Peyer's patch (tissue), 4 donors: ENCODE measurements at regions not wholly inside any gene's neighbourhood (a gene's known extent, or its start where the extent isn't known, plus 50 kb on each side); places are given as distances from the start of the nearest gene placed in this dataset.

ENCODE experiments used
- DNase-seq, 3 donors: peaks; one replicate each; pipeline ENCODE4 v3.0.0-alpha.2; 2017 to 2019
- H3K27ac ChIP-seq, 4 donors: fragments of 200-600 bp; sonication (generic); one replicate each; pipeline ENCODE4 v1.5.1; 2016 to 2019
- H3K27me3 ChIP-seq, 2 donors: fragments of 200-600 bp; sonication (generic); one replicate each; pipeline ENCODE4 v1.5.1; 2019
- H3K36me3 ChIP-seq, 3 donors: fragments of 200-600 bp; sonication (generic); one replicate each; pipeline ENCODE4 v1.5.1; 2016 to 2019
- H3K4me1 ChIP-seq, 4 donors: fragments of 200-600 bp; sonication (generic); one replicate each; pipeline ENCODE4 v1.5.1; 2016 to 2019
- H3K4me3 ChIP-seq, 4 donors: fragments of 200-600 bp; sonication (generic); 1 replicate in 3 of 4; 2 replicates in 1 of 4; pipeline ENCODE4 v1.5.1; 2016 to 2019; ENCODE audit warnings: mild to moderate bottlenecking in 1 of 4
- H3K9me3 ChIP-seq, 4 donors: fragments of 200-600 bp; sonication (generic); one replicate each; pipeline ENCODE4 v1.5.1; 2016 to 2019; ENCODE audit warnings: mild to moderate bottlenecking in 1 of 4
- POLR2A ChIP-seq, 2 donors: fragments of 450-650 bp; IDR thresholded peaks; one replicate each; pipeline ENCODE4 v1.5.1; 2017; ENCODE audit warnings: antibody characterized with exemption in 2 of 2, mild to moderate bottlenecking in 2 of 2, moderate library complexity in 2 of 2
- TF ChIP-seq, protein P1 (sequence below), 6 experiments: fragments of 450-650 bp in 4 of 6; fragments of 200-600 bp in 2 of 6; sonication (generic) in 1 of 6; IDR thresholded peaks; one replicate each; pipeline ENCODE4 v1.5.1; 2017 to 2019; ENCODE audit warnings: antibody characterized with exemption in 6 of 6, mild to moderate bottlenecking in 3 of 6, moderate library complexity in 1 of 6

DNA sequence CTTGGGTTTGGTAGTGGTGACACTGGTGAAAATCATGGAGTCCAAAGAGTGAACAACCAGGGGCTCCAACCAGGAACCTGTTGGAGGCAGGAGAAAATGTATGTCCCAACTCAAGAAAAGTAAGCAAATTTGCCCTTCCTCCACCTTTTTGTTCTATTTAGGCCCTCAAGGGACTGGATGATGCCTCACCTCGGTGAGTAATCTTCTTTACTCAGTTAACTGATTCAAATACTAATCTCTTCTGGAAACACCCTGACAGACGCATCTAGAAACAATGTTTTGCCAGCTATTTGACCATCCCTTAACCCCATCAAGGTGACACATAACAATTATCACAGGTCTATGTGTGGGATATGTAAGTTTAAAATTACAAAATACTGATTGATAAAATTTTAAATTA is 272.4 kb upstream of the FOXG1 start:
- no peaks in the 10 kb centered on the region for H3K36me3 ChIP-seq
- no peak for DNase-seq
- no peak for TF ChIP-seq POLR2A (IDR thresholded peaks at IDR 0.05)
- TF ChIP-seq, protein P1, sequence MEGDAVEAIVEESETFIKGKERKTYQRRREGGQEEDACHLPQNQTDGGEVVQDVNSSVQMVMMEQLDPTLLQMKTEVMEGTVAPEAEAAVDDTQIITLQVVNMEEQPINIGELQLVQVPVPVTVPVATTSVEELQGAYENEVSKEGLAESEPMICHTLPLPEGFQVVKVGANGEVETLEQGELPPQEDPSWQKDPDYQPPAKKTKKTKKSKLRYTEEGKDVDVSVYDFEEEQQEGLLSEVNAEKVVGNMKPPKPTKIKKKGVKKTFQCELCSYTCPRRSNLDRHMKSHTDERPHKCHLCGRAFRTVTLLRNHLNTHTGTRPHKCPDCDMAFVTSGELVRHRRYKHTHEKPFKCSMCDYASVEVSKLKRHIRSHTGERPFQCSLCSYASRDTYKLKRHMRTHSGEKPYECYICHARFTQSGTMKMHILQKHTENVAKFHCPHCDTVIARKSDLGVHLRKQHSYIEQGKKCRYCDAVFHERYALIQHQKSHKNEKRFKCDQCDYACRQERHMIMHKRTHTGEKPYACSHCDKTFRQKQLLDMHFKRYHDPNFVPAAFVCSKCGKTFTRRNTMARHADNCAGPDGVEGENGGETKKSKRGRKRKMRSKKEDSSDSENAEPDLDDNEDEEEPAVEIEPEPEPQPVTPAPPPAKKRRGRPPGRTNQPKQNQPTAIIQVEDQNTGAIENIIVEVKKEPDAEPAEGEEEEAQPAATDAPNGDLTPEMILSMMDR (IDR thresholded peaks at IDR 0.05), result no peak
- no peaks in the 10 kb centered on the region for H3K9me3 ChIP-seq
- H3K27me3 ChIP-seq, result no peaks in the 10 kb centered on the region
- no peaks in the 10 kb centered on the region for H3K4me1 ChIP-seq
- H3K27ac ChIP-seq, result no peak overlapping the region
- H3K4me3 ChIP-seq, result no peak overlapping the region

DNA sequence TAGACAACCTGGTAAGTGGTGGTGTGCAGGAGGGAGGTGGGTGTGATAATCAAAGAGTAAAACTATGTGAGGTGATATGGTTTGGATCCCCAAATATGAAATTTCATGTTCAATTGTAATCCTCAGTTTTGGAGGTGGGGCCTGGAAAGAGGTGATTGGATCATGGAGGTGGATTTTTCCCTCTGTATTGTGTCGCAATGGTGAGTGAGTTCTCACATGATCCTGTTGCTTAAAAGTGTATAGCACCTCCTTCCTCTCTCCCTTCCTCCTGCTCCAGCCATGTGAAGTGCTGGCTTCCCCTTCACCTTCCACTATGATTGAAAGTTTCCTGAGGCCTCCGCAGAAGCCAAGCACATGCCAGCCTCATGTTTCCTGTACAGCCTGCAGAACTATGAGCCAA is 270.2 kb upstream of the FOXG1 start:
- H3K9me3 ChIP-seq, result no peaks in the 10 kb centered on the region
- DNase-seq, result no peak
- TF ChIP-seq POLR2A (IDR thresholded peaks at IDR 0.05), result no peak
- TF ChIP-seq, protein P1 (IDR thresholded peaks at IDR 0.05), result no peak

DNA sequence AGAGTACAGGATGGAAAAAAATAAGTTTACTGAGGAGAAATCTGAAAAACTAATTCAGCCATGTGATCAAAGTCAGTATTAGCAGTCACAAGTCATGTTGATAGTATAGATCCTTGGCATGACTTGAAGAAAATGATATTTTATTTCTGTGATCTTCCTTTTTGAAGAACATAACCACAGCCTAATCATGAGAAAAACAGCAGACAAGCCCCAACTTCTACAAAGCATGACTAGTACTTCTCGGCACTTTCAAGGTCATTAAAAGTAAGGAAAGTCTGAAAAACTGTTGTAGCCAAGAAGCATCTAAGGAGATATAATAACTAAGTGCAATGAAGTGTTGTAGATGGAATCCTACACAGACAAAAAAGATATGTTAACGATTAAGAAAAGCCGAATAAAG is 264.1 kb upstream of the FOXG1 start:
- no peak for DNase-seq
- Histone ChIP-seq H3K9me3 (no peaks in the 10 kb centered on the region), H3K27ac (no peak overlapping the region), H3K4me1 (no peaks in the 10 kb centered on the region), H3K4me3 (no peak overlapping the region), H3K36me3 (no peaks in the 10 kb centered on the region), H3K27me3 (no peaks in the 10 kb centered on the region)
- TF ChIP-seq POLR2A (IDR thresholded peaks at IDR 0.05), result no peak
- TF ChIP-seq, protein P1 (IDR thresholded peaks at IDR 0.05), result no peak

More for the DNA sequence above, 270.2 kb upstream of the FOXG1 start:
- no peaks in the 10 kb centered on the region for H3K4me1 ChIP-seq
- no peaks in the 10 kb centered on the region for H3K36me3 ChIP-seq
- H3K27ac ChIP-seq, result no peak overlapping the region
- no peak overlapping the region for H3K4me3 ChIP-seq
- no peaks in the 10 kb centered on the region for H3K27me3 ChIP-seq

DNA sequence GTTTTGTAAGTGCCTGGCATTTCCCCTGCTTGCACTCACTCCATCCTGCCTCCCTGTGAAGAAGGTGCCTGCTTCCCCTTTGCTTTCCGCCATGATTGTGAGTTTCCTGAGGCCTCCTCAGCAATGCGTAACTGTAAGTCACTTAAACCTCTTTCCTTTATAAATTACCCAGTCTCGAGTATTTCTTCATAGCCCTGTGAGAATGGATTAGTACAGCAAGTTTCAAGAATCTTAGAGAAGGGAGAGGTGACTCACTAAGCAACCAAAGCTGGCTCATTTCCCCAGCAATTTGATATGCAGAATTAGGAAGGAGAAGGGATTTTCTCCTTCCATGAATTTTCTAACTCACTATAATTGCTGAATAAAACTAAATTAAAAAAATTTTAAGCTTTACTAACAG is 251.0 kb upstream of the FOXG1 start:
- Histone ChIP-seq H3K4me1 (no peaks in the 10 kb centered on the region), H3K4me3 (no peak overlapping the region), H3K9me3 (no peaks in the 10 kb centered on the region), H3K27me3 (no peaks in the 10 kb centered on the region), H3K36me3 (no peaks in the 10 kb centered on the region), H3K27ac (no peak overlapping the region)
- no peak for DNase-seq
- no peak for TF ChIP-seq POLR2A (IDR thresholded peaks at IDR 0.05)
- TF ChIP-seq, protein P1 (IDR thresholded peaks at IDR 0.05), result no peak

GRCh38 chr14:28536889-28537288 is 229.7 kb upstream of the FOXG1 start:
- TF ChIP-seq, protein P1 (IDR thresholded peaks at IDR 0.05), result no peak
- TF ChIP-seq POLR2A (IDR thresholded peaks at IDR 0.05), result no peak
- peak in 1 of 3 donors; percentile 26 for DNase-seq
- Histone ChIP-seq H3K27ac (no peak overlapping the region), H3K9me3 (peaks cover 0 to 7% (median 0%) of the 10 kb centered on the region in 4 donors), H3K27me3 (no peaks in the 10 kb centered on the region), H3K36me3 (no peaks in the 10 kb centered on the region), H3K4me3 (no peak overlapping the region), H3K4me1 (no peaks in the 10 kb centered on the region)

DNA sequence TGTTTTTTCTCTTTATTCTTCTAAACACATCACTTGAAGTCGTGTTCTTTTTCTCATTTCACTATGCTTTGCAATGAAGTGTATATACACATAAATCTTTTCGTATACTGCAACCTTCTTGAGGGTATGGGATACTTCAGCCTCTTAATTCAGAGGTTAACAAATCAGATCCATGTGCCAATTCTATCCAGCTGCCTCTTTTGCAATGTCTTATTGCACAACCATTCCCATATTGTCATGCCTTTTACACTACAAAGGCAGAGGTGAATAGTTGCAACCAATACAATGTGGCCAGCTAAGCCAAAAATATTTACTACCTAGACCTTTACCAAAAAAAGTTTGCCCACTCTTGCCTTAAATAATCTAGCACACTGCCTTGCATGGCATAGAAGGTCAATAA is 224.5 kb upstream of the FOXG1 start:
- Histone ChIP-seq H3K4me1 (no peaks in the 10 kb centered on the region), H3K27me3 (no peaks in the 10 kb centered on the region)

More for the DNA sequence above, 224.5 kb upstream of the FOXG1 start:
- no peak for TF ChIP-seq POLR2A (IDR thresholded peaks at IDR 0.05)
- TF ChIP-seq, protein P1 (IDR thresholded peaks at IDR 0.05), result no peak
- Histone ChIP-seq H3K36me3 (no peaks in the 10 kb centered on the region), H3K9me3 (peaks cover 0 to 7% (median 0%) of the 10 kb centered on the region in 4 donors), H3K4me3 (no peak overlapping the region), H3K27ac (no peak overlapping the region)
- no peak for DNase-seq
